T-helper 1 cell (primary cell): ENCODE measurements at regions not wholly inside any gene's neighbourhood (a gene's known extent, or its start where the extent isn't known, plus 50 kb on each side); places are given as distances from the start of the nearest gene placed in this dataset.

Experiments used
- DNase-seq, 5 donors: peaks; one replicate each; pipeline ENCODE4 v3.0.0-alpha.2; 2012 to 2020

- DNase-seq, result no peak
These were observed 390.2 kb upstream of the SGCD start for GRCh38 chr5:155936520-155937406.

GRCh38 chr5:155938051-155938450, 388.9 kb upstream of the SGCD start:
- DNase-seq, result no peak

- DNase-seq, result no peak
These were observed 385.6 kb upstream of the SGCD start for GRCh38 chr5:155941340-155941739.

- DNase-seq, result peak in 3 of 5 donors; percentile 7 to 21 (median 12)
These were observed 383.2 kb upstream of the SGCD start for GRCh38 chr5:155943516-155944407.

- no peak for DNase-seq
These were observed 379.4 kb upstream of the SGCD start for GRCh38 chr5:155947394-155948062.

- no peak for DNase-seq
These were observed 378.4 kb upstream of the SGCD start for GRCh38 chr5:155948576-155948975.

- DNase-seq, result no peak
These were observed 374.4 kb upstream of the SGCD start for GRCh38 chr5:155952486-155953089.

GRCh38 chr5:155953335-155953734, 373.6 kb upstream of the SGCD start:
- peak in 1 of 5 donors; percentile 14 for DNase-seq

GRCh38 chr5:155954701-155955445, 372.1 kb upstream of the SGCD start:
- DNase-seq, result no peak

GRCh38 chr5:155957884-155958283, 369.1 kb upstream of the SGCD start:
- DNase-seq, result no peak

- no peak for DNase-seq
These were observed 367.9 kb upstream of the SGCD start for GRCh38 chr5:155959082-155959481.

GRCh38 chr5:155960177-155960576, 366.8 kb upstream of the SGCD start:
- no peak for DNase-seq

- no peak for DNase-seq
These were observed 357.4 kb upstream of the SGCD start for GRCh38 chr5:155969537-155969936.

- DNase-seq, result no peak
These were observed 352.6 kb upstream of the SGCD start for GRCh38 chr5:155974369-155974768.

GRCh38 chr5:155978850-155979249, 348.1 kb upstream of the SGCD start:
- no peak for DNase-seq

GRCh38 chr5:155982354-155982753, 344.6 kb upstream of the SGCD start:
- DNase-seq, result no peak

GRCh38 chr5:155983954-155984353, 343.0 kb upstream of the SGCD start:
- DNase-seq, result no peak

- DNase-seq, result no peak
These were observed 339.6 kb upstream of the SGCD start for GRCh38 chr5:155987265-155987810.

GRCh38 chr5:155989879-155990278, 337.1 kb upstream of the SGCD start:
- no peak for DNase-seq

- DNase-seq, result no peak
These were observed 330.8 kb upstream of the SGCD start for GRCh38 chr5:155996123-155996522.

- DNase-seq, result no peak
These were observed 328.7 kb upstream of the SGCD start for GRCh38 chr5:155998257-155998656.

GRCh38 chr5:156000115-156000514, 326.8 kb upstream of the SGCD start:
- DNase-seq, result no peak
